ENCODE measurements at regions not wholly inside any gene's neighbourhood (a gene's known extent, or its start where the extent isn't known, plus 50 kb on each side); places are given as distances from the start of the nearest gene placed in this dataset.

DNA sequence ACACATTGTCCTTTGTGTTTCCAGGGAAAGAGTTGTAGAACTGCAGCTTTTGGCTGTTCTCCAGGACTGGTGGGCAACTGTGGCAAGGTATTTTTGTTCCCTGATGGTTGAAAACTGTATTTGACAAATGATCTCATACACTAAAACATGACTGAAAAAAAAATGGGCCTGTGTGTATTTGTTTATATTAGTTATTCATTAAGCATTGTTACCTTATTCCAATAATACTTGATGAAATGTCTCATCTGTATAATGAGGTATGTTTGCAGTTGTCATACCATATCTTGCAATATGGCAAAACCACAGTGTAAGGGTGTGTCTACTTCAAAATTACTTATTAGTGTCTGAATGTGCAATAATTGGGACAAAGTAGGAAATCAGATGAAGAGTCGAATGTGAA, 479.4 kb upstream of the NOVA1 start:
- TF ChIP-seq, protein P1, sequence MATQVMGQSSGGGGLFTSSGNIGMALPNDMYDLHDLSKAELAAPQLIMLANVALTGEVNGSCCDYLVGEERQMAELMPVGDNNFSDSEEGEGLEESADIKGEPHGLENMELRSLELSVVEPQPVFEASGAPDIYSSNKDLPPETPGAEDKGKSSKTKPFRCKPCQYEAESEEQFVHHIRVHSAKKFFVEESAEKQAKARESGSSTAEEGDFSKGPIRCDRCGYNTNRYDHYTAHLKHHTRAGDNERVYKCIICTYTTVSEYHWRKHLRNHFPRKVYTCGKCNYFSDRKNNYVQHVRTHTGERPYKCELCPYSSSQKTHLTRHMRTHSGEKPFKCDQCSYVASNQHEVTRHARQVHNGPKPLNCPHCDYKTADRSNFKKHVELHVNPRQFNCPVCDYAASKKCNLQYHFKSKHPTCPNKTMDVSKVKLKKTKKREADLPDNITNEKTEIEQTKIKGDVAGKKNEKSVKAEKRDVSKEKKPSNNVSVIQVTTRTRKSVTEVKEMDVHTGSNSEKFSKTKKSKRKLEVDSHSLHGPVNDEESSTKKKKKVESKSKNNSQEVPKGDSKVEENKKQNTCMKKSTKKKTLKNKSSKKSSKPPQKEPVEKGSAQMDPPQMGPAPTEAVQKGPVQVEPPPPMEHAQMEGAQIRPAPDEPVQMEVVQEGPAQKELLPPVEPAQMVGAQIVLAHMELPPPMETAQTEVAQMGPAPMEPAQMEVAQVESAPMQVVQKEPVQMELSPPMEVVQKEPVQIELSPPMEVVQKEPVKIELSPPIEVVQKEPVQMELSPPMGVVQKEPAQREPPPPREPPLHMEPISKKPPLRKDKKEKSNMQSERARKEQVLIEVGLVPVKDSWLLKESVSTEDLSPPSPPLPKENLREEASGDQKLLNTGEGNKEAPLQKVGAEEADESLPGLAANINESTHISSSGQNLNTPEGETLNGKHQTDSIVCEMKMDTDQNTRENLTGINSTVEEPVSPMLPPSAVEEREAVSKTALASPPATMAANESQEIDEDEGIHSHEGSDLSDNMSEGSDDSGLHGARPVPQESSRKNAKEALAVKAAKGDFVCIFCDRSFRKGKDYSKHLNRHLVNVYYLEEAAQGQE (IDR thresholded peaks at IDR 0.05; ENCODE audit: low read depth), result no peak
- TF ChIP-seq NFIC (IDR thresholded peaks at IDR 0.05), result no peak

DNA sequence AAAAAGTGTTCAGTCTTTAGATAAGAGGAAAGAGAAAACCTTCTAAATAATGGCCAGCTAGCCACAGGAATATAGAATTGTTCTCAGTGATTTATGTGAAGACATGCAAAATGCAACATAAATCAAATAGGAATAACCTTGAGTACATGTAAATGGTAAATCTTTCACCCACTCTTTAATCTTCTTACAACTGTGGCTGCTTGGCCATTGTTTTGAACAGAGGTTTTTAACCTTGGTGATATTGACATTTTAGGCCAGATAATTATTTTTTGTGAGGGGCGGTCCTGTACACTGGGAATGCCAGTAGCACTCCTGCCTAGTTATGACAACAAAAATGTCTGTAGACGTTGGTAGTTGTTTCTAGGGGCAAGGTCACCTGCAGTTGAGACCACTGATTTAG, 479.9 kb upstream of the NOVA1 start:
- TF ChIP-seq, protein P1 (IDR thresholded peaks at IDR 0.05; ENCODE audit: low read depth), result no peak
- no peak for TF ChIP-seq USF1 (IDR thresholded peaks at IDR 0.05)
- no peak for TF ChIP-seq TAF1 (IDR thresholded peaks at IDR 0.05; ENCODE audit: low read depth)
- TF ChIP-seq ZBTB7A (IDR thresholded peaks at IDR 0.05; ENCODE audit: low read depth), result no peak
- TF ChIP-seq CEBPB (IDR thresholded peaks at IDR 0.05), result no peak
- TF ChIP-seq NFIC (IDR thresholded peaks at IDR 0.05), result no peak
- no peak for TF ChIP-seq TEAD4 (IDR thresholded peaks at IDR 0.05)
- no peak for TF ChIP-seq FOXM1 (IDR thresholded peaks at IDR 0.05; ENCODE audit: borderline replicate concordance, low read depth)
- TF ChIP-seq EGR1 (IDR thresholded peaks at IDR 0.05), result no peak
- no peak for TF ChIP-seq EP300 (IDR thresholded peaks at IDR 0.05; ENCODE audit: borderline replicate concordance)
- no peak for TF ChIP-seq YY1 (IDR thresholded peaks at IDR 0.05; ENCODE audit: low read depth)
- TF ChIP-seq CREB1 (IDR thresholded peaks at IDR 0.05; ENCODE audit: low read depth), result no peak
- no peak for TF ChIP-seq MAX (IDR thresholded peaks at IDR 0.05)
- TF ChIP-seq RAD21 (IDR thresholded peaks at IDR 0.05; ENCODE audit: low read depth), result no peak
- no peak for TF ChIP-seq TCF12 (IDR thresholded peaks at IDR 0.05; ENCODE audit: low read depth)

DNA sequence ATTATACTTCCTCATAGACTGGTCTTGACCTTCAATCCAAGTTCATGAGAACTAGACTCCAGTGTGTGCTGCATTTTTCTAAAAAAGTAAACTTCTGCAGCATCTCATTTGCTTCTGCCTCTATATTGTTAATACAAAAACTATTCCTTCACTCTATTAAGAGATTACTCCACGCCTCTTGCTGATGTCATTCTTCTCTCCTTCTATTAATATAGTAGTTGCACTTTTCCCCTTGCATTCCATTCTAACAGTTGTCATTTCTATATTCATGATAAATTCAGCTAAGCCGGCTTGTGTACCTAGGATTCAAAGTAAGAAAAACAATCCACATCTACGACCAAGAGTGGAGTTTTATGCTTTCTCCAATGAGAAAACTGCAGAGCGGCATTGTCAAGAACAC, 480.4 kb upstream of the NOVA1 start:
- TF ChIP-seq EGR1 (IDR thresholded peaks at IDR 0.05) (no peak), EP300 (IDR thresholded peaks at IDR 0.05; ENCODE audit: borderline replicate concordance) (no peak)

DNA sequence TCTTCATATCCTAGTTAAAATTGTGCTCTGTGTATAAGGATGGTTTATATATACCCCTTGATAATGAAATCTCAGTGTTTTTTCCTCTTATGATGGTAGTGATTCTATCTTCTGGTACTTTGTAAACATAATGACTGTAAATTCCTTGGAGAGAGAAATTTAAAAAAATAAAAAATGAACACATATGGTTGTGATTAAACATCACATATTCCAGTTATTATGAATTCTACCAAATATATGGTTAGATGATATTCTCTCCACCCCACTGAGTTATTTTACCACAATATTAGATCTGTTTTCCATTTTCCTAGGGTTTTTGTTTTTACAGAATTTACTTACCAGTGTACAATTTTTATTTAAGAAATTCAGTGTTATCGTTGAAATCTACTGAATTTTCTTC, 481.9 kb upstream of the NOVA1 start:
- TF ChIP-seq TEAD4 (IDR thresholded peaks at IDR 0.05) (no peak), YY1 (IDR thresholded peaks at IDR 0.05; ENCODE audit: low read depth) (no peak)

DNA sequence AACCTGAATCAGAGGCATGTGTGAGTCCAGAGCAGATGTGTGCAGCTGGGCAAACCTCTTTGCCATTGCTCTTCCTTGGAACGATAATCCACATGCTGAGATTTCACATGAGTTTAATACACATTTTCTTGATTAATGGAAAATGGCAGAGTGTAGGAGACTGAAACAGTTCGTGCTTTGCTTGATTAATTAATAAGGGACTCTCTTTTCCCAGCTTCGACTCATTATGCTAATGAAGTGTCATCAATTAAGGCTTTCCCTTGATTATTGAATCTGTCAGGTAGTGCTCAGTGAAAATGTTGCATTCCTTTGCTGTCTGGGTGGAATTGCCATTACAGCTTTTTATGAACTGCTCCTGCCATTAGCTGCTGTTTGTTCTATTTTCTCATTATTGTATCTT, 487.7 kb upstream of the NOVA1 start:
- no peak for TF ChIP-seq EGR1 (IDR thresholded peaks at IDR 0.05)
- no peak for TF ChIP-seq YY1 (IDR thresholded peaks at IDR 0.05; ENCODE audit: low read depth)
- no peak for TF ChIP-seq NFIC (IDR thresholded peaks at IDR 0.05)
- no peak for TF ChIP-seq ZBTB7A (IDR thresholded peaks at IDR 0.05; ENCODE audit: low read depth)
- no peak for TF ChIP-seq TAF1 (IDR thresholded peaks at IDR 0.05; ENCODE audit: low read depth)
- TF ChIP-seq RAD21 (IDR thresholded peaks at IDR 0.05; ENCODE audit: low read depth), result no peak
- TF ChIP-seq CREB1 (IDR thresholded peaks at IDR 0.05; ENCODE audit: low read depth), result no peak
- no peak for TF ChIP-seq MAX (IDR thresholded peaks at IDR 0.05)
- TF ChIP-seq EP300 (IDR thresholded peaks at IDR 0.05; ENCODE audit: borderline replicate concordance), result no peak
- TF ChIP-seq USF1 (IDR thresholded peaks at IDR 0.05), result no peak
- no peak for TF ChIP-seq TCF12 (IDR thresholded peaks at IDR 0.05; ENCODE audit: low read depth)
- TF ChIP-seq TEAD4 (IDR thresholded peaks at IDR 0.05), result no peak

DNA sequence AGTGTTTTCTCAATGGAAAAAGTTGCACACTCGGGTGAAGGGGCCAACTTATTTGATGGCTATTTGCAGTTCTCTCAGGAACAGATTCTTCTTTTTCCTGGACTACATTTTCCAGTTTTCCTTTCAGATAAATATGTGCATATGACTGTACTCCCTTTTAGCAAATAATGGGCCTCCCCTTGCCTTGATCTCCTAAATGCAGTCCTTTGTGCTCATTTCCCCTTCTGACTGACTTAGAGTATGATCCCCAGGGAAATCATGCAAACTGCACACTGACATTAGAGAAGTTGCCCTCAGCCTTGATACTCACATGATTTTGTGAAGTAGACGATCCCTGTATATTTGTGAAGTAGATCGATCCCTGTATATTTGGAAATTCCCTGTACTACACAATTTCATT, 492.9 kb upstream of the NOVA1 start:
- no peak for TF ChIP-seq EGR1 (IDR thresholded peaks at IDR 0.05)
- no peak for TF ChIP-seq EP300 (IDR thresholded peaks at IDR 0.05; ENCODE audit: borderline replicate concordance)
- no peak for TF ChIP-seq TCF12 (IDR thresholded peaks at IDR 0.05; ENCODE audit: low read depth)
- TF ChIP-seq, protein P1 (IDR thresholded peaks at IDR 0.05; ENCODE audit: low read depth), result no peak
- TF ChIP-seq YY1 (IDR thresholded peaks at IDR 0.05; ENCODE audit: low read depth), result no peak
- TF ChIP-seq USF1 (IDR thresholded peaks at IDR 0.05), result no peak
- no peak for TF ChIP-seq CEBPB (IDR thresholded peaks at IDR 0.05)
- TF ChIP-seq TAF1 (IDR thresholded peaks at IDR 0.05; ENCODE audit: low read depth), result no peak
- no peak for TF ChIP-seq ZBTB7A (IDR thresholded peaks at IDR 0.05; ENCODE audit: low read depth)
- TF ChIP-seq RAD21 (IDR thresholded peaks at IDR 0.05; ENCODE audit: low read depth), result no peak
- TF ChIP-seq FOXM1 (IDR thresholded peaks at IDR 0.05; ENCODE audit: borderline replicate concordance, low read depth), result no peak
- no peak for TF ChIP-seq TEAD4 (IDR thresholded peaks at IDR 0.05)
